K562 (cell line): ENCODE measurements at regions not wholly inside any gene's neighbourhood (a gene's known extent, or its start where the extent isn't known, plus 50 kb on each side); places are given as distances from the start of the nearest gene placed in this dataset.

Source experiments
- ARID2 ChIP-seq: fragments of 450-650 bp; IDR thresholded peaks from 2 replicates; pipeline ENCODE4 v1.6.1; 2017; ENCODE audit warnings: antibody characterized with exemption, mild to moderate bottlenecking
- HNRNPK ChIP-seq: fragments of 200-400 bp; formaldehyde crosslinking; IDR thresholded peaks from one replicate; pipeline ENCODE4 v1.6.1; 2018; ENCODE audit warnings: mild to moderate bottlenecking, low read depth, low read length; ENCODE audit not compliant: poor library complexity, severe bottlenecking
- POLR2A ChIP-seq: fragments of 450-650 bp; conservative IDR thresholded peaks from 2 replicates; pipeline ENCODE4 v1.6.1; 2016
- ZBTB43 ChIP-seq: sonication (generic); formaldehyde crosslinking; IDR thresholded peaks from 2 replicates; pipeline ENCODE4 v1.8.0; 2023; ENCODE audit warnings: mild to moderate bottlenecking, missing genetic modification reagents

GRCh38 chr18:35797948-35798347 is 174.5 kb upstream of the RMP24 start:
- no peak for TF ChIP-seq HNRNPK
- no peak for TF ChIP-seq ZBTB43 (CRISPR knock-in tag)
- no peak for TF ChIP-seq POLR2A
- no peak for TF ChIP-seq ARID2
